Psoas muscle (tissue), 7 donors: ENCODE measurements at regions not wholly inside any gene's neighbourhood (a gene's known extent, or its start where the extent isn't known, plus 50 kb on each side); places are given as distances from the start of the nearest gene placed in this dataset.
"Not testable (repeated sequence)": the region's sequence is repeated elsewhere in the genome, so short reads cannot be mapped to it uniquely, and the experiment has no call there.

Source experiments
- ATAC-seq, 4 donors: fragments of 200-7000 bp; cut with Tn5 transposase; one replicate each; pipeline ENCODE4 v1.9.1; 2020; ENCODE audit warnings: moderate library complexity in 3 of 4, mild to moderate bottlenecking in 2 of 4
- DNase-seq, 2 donors: peaks; one replicate each; pipeline ENCODE4 v3.0.0-alpha.2; 2020
- H3K27ac ChIP-seq: fragments of 200-600 bp; one replicate; pipeline ENCODE4 v1.8.0; 2022
- H3K27me3 ChIP-seq, 3 donors: fragments of 200-600 bp in 1 of 3; one replicate each; pipeline versions ENCODE4 v1.6.1 to v1.8.0; 2013 to 2022; ENCODE audit warnings: low read length in 2 of 3, mild to moderate bottlenecking in 2 of 3, moderate library complexity in 1 of 3; ENCODE audit not compliant: insufficient read depth in 3 of 3
- H3K36me3 ChIP-seq, 2 donors: fragments of 200-600 bp in 1 of 2; one replicate each; pipeline versions ENCODE4 v1.6.1 to v1.8.0; 2013 to 2022; ENCODE audit warnings: low read depth in 1 of 2, mild to moderate bottlenecking in 1 of 2, moderate library complexity in 1 of 2; ENCODE audit not compliant: insufficient read depth in 1 of 2
- H3K4me1 ChIP-seq: fragments of 200-600 bp; one replicate; pipeline ENCODE4 v1.8.0; 2022
- H3K4me3 ChIP-seq: fragments of 200-600 bp; one replicate; pipeline ENCODE4 v1.8.0; 2022; ENCODE audit warnings: mild to moderate bottlenecking
- H3K9me3 ChIP-seq: fragments of 200-600 bp; one replicate; pipeline ENCODE4 v1.8.0; 2022
- WGBS, 3 donors: extraction: QIAGEN DNeasy Blood & Tissue Kit; methylation state at CpG; one replicate each; pipeline versions ENCODE4 v1.1.6 to v1.1.7; 2013; 5-methylcytosine and 5-hydroxymethylcytosine counted together
- intact Hi-C, 2 donors: fragments of 100-400 bp; cut with DNase I; formaldehyde crosslinking; loops; one replicate each; pipeline versions ENCODE4 v1.11.0 to v1.14.2; 2022
- TF ChIP-seq, protein P1 (sequence below): fragments of 200-600 bp; IDR thresholded peaks from one replicate; pipeline ENCODE4 v1.8.0; 2022; ENCODE audit warnings: antibody characterized with exemption
- donor health status: healthy with polysubstance abuse.
- donor health status: DM: no; HTN: no; CAD: no; lungs with moderate emphysema.
- donor health status: Bipolar disorder and iron deficiency.
- donor health status: healthy.
- donor health status: DM: yes; HTN: yes; CAD: no.
- donor health status: DM: no; HTN: no; CAD: no.
- donor health status: DM: yes; HTN: yes; CAD: no.

DNA sequence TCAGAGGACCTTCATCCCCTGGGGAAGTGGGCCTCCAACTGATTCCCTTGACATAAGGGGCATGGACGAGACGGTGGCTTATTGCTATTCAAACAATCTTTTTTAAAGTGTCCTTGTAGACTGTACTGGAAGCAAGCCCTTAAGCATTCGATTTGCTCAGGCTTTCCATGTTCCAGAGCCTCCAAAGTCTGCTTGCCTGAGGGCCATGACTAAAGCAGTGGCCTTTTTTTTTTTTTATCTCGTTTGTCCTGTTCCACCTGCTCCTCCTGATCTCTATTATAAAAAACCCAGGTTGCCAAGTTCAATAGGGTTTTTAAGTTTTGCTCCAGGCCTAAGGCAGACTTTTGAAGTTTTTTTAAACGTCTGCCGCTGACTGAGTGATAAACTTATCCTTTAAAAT, 103.7 kb upstream of the AADAT start:
- Histone ChIP-seq H3K4me3 (no peak overlapping the region), H3K36me3 (no peaks in the 10 kb centered on the region), H3K9me3 (no peaks in the 10 kb centered on the region), H3K27me3 (no peaks in the 10 kb centered on the region), H3K27ac (no peak overlapping the region), H3K4me1 (no peaks in the 10 kb centered on the region)
- intact Hi-C loops: no loop called here
- TF ChIP-seq, protein P1, sequence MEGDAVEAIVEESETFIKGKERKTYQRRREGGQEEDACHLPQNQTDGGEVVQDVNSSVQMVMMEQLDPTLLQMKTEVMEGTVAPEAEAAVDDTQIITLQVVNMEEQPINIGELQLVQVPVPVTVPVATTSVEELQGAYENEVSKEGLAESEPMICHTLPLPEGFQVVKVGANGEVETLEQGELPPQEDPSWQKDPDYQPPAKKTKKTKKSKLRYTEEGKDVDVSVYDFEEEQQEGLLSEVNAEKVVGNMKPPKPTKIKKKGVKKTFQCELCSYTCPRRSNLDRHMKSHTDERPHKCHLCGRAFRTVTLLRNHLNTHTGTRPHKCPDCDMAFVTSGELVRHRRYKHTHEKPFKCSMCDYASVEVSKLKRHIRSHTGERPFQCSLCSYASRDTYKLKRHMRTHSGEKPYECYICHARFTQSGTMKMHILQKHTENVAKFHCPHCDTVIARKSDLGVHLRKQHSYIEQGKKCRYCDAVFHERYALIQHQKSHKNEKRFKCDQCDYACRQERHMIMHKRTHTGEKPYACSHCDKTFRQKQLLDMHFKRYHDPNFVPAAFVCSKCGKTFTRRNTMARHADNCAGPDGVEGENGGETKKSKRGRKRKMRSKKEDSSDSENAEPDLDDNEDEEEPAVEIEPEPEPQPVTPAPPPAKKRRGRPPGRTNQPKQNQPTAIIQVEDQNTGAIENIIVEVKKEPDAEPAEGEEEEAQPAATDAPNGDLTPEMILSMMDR: no peak
- ATAC-seq (no peak), DNase-seq (no peak)
- WGBS, 3 donors: 62 to 67% (median 66%) methylated on average over 6 of the region's 6 CpGs

DNA sequence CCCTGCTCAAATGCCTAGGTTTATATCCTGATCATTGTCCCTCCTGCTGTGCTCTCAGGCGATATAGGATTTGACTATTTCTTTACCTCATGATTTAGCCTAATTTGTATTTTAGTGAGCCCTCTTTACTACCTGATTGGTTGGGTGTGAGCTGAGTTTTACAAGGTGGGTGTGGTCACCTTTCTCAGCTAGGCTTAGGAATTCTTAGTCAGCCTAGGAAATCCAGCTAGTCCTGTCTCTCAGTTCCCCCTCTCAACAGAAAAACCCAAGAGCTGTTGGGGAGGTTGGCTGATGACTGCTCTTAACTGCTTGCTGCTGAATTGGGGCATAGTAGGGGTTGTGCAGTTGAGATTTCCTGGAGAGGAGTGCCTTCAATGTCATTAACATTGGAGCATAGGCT, 100.5 kb upstream of the AADAT start:
- Histone ChIP-seq H3K4me3 (no peak overlapping the region), H3K27ac (no peak overlapping the region), H3K27me3 (no peaks in the 10 kb centered on the region), H3K9me3 (no peaks in the 10 kb centered on the region), H3K36me3 (no peaks in the 10 kb centered on the region), H3K4me1 (no peaks in the 10 kb centered on the region)
- TF ChIP-seq, protein P1: no peak
- WGBS, 3 donors: 83 to 95% (median 93%) methylated on average over 1 of the region's 1 CpG
- ATAC-seq: no peak
- DNase-seq: no peak
- intact Hi-C loops: no loop called here

DNA sequence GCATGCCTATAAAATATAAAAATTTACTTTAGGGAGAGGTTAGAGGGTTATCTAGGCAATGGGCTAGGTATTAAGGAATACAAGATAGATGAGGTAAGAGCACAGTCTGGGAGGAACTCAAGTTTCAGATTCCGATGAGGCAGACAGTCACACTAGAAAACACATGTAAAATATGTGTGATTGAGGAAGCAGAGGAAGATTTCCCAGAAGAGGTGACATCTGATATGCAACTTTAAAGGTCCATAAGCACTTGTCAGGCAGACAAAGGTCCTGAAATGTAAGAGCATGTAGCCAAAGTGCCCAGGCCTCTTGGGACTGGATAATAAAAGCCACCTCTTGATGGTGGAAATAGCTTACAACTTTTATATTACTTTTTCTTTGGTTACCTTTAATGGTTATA, 81.1 kb upstream of the AADAT start:
- ATAC-seq (no peak), DNase-seq (no peak)
- Histone ChIP-seq H3K36me3 (no peaks in the 10 kb centered on the region), H3K4me3 (no peak overlapping the region), H3K27ac (no peak overlapping the region), H3K9me3 (no peaks in the 10 kb centered on the region), H3K27me3 (no peaks in the 10 kb centered on the region), H3K4me1 (no peaks in the 10 kb centered on the region)
- intact Hi-C loops: no loop called here
- 15 to 24% (median 23%) methylated on average over 1 of the region's 1 CpG for WGBS, 3 donors
- TF ChIP-seq, protein P1: no peak

DNA sequence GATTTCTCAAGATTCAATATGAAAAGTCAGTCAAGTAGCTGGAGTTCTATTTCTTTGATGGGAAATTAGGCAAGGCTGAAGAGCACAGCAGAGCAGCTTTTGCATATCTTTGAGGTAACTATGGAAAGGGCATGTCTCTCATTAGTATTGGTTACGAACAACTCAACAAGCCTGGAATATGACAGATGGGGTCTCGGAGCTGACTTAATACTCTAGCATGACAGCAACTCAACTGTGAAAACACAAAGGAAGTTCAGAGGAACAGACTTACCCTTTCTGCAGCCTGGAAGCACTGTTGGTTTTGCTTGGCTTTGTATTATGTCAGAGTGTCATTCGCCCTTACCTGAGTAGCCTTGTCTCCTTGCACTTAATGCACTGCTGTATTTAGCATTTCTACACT, 79.9 kb upstream of the AADAT start:
- Histone ChIP-seq H3K4me3 (no peak overlapping the region), H3K36me3 (no peaks in the 10 kb centered on the region), H3K4me1 (no peaks in the 10 kb centered on the region), H3K27ac (no peak overlapping the region), H3K9me3 (no peaks in the 10 kb centered on the region), H3K27me3 (no peaks in the 10 kb centered on the region)
- 61 to 66% (median 64%) methylated on average over 3 of the region's 3 CpGs for WGBS, 3 donors
- intact Hi-C loops: no loop called here
- DNase-seq (no peak), ATAC-seq (no peak)
- TF ChIP-seq, protein P1: no peak

DNA sequence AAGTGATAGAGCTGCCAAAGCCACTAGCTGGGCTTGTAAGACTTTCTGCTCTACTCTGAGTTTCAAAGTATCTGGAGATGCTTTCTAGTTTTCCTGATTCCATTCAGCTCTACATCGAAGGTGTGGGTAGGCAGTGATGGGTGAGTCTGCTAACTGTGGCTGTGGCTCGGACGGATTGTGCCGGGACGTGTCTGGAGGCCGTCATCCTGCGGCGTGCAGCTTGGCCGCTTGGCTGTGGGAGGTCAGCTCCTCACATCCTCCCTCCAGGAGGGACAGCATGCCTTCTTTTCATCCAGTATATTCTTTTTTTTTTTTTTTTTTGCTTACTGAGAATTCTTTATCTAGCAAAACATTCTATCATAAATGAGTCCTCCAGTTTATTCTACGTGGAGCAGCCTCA, 77.9 kb upstream of the AADAT start:
- Histone ChIP-seq H3K9me3 (no peaks in the 10 kb centered on the region), H3K27me3 (no peaks in the 10 kb centered on the region), H3K36me3 (no peaks in the 10 kb centered on the region), H3K4me3 (no peak overlapping the region), H3K4me1 (no peaks in the 10 kb centered on the region), H3K27ac (no peak overlapping the region)
- TF ChIP-seq, protein P1: no peak
- WGBS, 3 donors: 78 to 81% (median 80%) methylated on average over 10 of the region's 10 CpGs
- no peak for DNase-seq
- ATAC-seq: no peak
- intact Hi-C loops: no loop called here

DNA sequence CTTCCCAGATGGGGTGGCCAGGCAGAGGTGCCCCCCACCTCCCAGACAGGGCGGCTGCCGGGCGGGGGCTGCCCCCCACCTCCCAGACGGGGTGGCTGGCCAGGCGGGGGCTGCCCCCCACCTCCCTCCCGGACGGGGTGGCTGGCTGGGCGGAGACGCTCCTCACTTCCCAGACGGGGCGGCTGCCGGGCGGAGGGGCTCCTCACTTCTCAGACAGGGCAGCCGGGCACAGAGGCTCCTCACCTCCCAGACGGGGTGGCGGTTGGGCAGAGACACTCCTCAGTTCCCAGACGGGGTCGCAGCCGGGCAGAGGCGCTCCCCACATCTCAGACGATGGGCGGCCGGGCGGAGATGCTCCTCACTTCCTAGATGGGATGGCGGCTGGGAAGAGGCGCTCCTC, 76.4 kb upstream of the AADAT start:
- H3K4me1 ChIP-seq, ATAC-seq, H3K36me3 ChIP-seq, H3K27ac ChIP-seq, intact Hi-C loops, H3K9me3 ChIP-seq, H3K27me3 ChIP-seq, DNase-seq, H3K4me3 ChIP-seq: not testable (repeated sequence)
- 95 to 100% (median 96%) methylated on average over 10 to 20 of the region's 26 CpGs for WGBS, 3 donors
